GM19035 (cell line): ENCODE measurements at regions not wholly inside any gene's neighbourhood (a gene's known extent, or its start where the extent isn't known, plus 50 kb on each side); places are given as distances from the start of the nearest gene placed in this dataset.
"Not testable (repeated sequence)": the region's sequence is repeated elsewhere in the genome, so short reads cannot be mapped to it uniquely, and the experiment has no call there.

Experiments used
- ATAC-seq: cut with Tn5 transposase; IDR thresholded peaks from one replicate; pipeline ENCODE4 v1.9.1; 2021; ENCODE audit not compliant: unreplicated experiment

- no peak for ATAC-seq
These were observed 482.6 kb upstream of the TENM3 start for GRCh38 chr4:181760560-181760959.

- no peak for ATAC-seq
These were observed 482.0 kb upstream of the TENM3 start for GRCh38 chr4:181761156-181761555.

GRCh38 chr4:181766061-181766548 is 477.1 kb upstream of the TENM3 start:
- ATAC-seq: no peak

- no peak for ATAC-seq
These were observed 472.2 kb upstream of the TENM3 start for GRCh38 chr4:181770971-181771370.

- ATAC-seq: no peak
These were observed 467.9 kb upstream of the TENM3 start for GRCh38 chr4:181775298-181775697.

GRCh38 chr4:181776264-181777054 is 466.7 kb upstream of the TENM3 start:
- ATAC-seq: no peak

- no peak for ATAC-seq
These were observed 465.7 kb upstream of the TENM3 start for GRCh38 chr4:181777518-181777917.

- ATAC-seq: no peak
These were observed 458.3 kb upstream of the TENM3 start for GRCh38 chr4:181784881-181785280.

- ATAC-seq: no peak
These were observed 450.6 kb upstream of the TENM3 start for GRCh38 chr4:181792641-181793040.

GRCh38 chr4:181793096-181793495 is 450.1 kb upstream of the TENM3 start:
- ATAC-seq: no peak

- no peak for ATAC-seq
These were observed 446.7 kb upstream of the TENM3 start for GRCh38 chr4:181796502-181796901.

- ATAC-seq: no peak
These were observed 444.7 kb upstream of the TENM3 start for GRCh38 chr4:181798536-181798935.

GRCh38 chr4:181799561-181800069 is 443.6 kb upstream of the TENM3 start:
- no peak for ATAC-seq

- no peak for ATAC-seq
These were observed 441.0 kb upstream of the TENM3 start for GRCh38 chr4:181802207-181802606.

GRCh38 chr4:181807771-181808170 is 435.4 kb upstream of the TENM3 start:
- ATAC-seq: no peak

- ATAC-seq: no peak
These were observed 432.5 kb upstream of the TENM3 start for GRCh38 chr4:181810711-181811110.

- not testable (repeated sequence) for ATAC-seq
These were observed 431.7 kb upstream of the TENM3 start for GRCh38 chr4:181811550-181811949.

- ATAC-seq: no peak
These were observed 423.3 kb upstream of the TENM3 start for GRCh38 chr4:181819946-181820345.

- ATAC-seq: no peak
These were observed 422.6 kb upstream of the TENM3 start for GRCh38 chr4:181820553-181820952.

GRCh38 chr4:181821039-181822004 is 421.9 kb upstream of the TENM3 start:
- ATAC-seq: no peak

- ATAC-seq: no peak
These were observed 421.2 kb upstream of the TENM3 start for GRCh38 chr4:181822005-181822375.

GRCh38 chr4:181823183-181823582 is 420.0 kb upstream of the TENM3 start:
- ATAC-seq: no peak
